Astrocyte of the spinal cord (primary cell): ENCODE measurements at regions not wholly inside any gene's neighbourhood (a gene's known extent, or its start where the extent isn't known, plus 50 kb on each side); places are given as distances from the start of the nearest gene placed in this dataset.

Experiments
- DNase-seq: peaks from one replicate; pipeline ENCODE4 v3.0.0; 2011; ENCODE audit warnings: low read depth, low spot score
- H3K4me3 ChIP-seq: 2 replicates; pipeline ENCODE4 v1.5.1; 2011; ENCODE audit warnings: low read depth, mild to moderate bottlenecking, low read length, moderate library complexity
- in situ Hi-C: cut with HindIII; loops from 2 replicates; pipeline ENCODE4 v1.10.0; 2017; ENCODE audit warnings: low sequenced_read_pairs
- TF ChIP-seq, protein P1 (sequence below): IDR thresholded peaks from 2 replicates; pipeline ENCODE4 v1.5.1; 2012; ENCODE audit warnings: low read depth, mild to moderate bottlenecking, low read length, inconsistent platforms

DNA sequence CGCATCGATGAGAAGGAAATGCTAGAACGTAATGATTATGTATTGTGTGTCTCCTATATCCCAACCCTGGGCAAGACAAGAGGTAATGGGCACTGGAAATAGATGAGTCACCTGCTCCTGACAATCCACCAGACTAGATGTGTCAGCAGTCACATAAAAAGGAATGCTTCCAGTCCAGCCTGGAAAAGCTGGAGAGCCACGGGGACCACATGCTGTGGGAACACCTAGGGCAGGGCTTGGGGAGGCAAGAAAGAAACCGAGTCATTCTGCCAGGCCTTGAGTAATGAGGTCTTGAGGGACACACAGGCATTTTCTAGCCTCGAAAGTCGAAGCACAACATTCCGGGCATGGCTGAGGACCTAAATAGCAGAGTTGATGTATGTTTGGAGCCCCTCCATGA, 716.7 kb upstream of the TMEM132C start:
- in situ Hi-C loops, result no loop called here
- TF ChIP-seq, protein P1, sequence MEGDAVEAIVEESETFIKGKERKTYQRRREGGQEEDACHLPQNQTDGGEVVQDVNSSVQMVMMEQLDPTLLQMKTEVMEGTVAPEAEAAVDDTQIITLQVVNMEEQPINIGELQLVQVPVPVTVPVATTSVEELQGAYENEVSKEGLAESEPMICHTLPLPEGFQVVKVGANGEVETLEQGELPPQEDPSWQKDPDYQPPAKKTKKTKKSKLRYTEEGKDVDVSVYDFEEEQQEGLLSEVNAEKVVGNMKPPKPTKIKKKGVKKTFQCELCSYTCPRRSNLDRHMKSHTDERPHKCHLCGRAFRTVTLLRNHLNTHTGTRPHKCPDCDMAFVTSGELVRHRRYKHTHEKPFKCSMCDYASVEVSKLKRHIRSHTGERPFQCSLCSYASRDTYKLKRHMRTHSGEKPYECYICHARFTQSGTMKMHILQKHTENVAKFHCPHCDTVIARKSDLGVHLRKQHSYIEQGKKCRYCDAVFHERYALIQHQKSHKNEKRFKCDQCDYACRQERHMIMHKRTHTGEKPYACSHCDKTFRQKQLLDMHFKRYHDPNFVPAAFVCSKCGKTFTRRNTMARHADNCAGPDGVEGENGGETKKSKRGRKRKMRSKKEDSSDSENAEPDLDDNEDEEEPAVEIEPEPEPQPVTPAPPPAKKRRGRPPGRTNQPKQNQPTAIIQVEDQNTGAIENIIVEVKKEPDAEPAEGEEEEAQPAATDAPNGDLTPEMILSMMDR, result no peak
- H3K4me3 ChIP-seq, result no peak overlapping the region
- peak; percentile 74 for DNase-seq

DNA sequence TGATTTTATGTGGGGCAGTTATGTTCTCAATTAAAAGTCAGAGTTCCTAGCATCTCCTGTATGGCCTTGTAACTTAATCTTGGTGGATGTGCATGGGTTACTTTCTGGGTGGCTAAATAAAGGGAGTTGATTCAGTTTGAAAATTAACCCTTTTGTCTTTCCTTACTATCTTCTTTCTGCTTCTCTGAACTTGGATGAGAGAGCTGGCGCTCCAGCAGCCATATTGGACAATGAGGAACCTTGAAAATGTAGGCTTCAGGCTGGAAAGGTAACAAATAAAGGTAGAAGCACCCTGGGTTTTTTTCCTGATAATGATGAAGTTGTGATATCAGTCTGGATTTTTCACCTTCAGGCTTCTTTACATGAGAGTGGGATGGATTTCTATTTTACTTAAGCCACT, 714.1 kb upstream of the TMEM132C start:
- H3K4me3 ChIP-seq, result no peak overlapping the region
- no peak for DNase-seq
- TF ChIP-seq, protein P1, result no peak
- in situ Hi-C loops, result no loop called here

DNA sequence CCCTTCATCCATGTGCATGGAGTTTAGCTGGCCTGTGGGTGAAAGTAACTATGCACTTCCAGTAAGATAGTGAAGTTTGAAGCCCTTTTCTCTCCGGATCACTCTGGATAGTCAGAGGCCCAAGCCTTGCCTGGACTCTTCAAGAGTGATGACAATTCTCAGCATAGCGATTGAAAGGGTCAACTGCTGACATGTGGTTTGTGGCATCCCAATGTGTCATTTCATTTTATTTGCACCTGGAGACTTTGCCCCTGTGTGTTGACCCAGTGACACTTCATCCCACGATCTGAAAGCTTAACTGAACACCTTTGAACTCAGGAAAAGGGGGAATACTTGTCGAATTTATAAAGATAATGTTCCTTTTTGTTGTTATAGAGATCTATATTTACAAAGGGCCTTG, 711.9 kb upstream of the TMEM132C start:
- in situ Hi-C loops, result no loop called here
- TF ChIP-seq, protein P1, result no peak
- DNase-seq, result no peak
- no peak overlapping the region for H3K4me3 ChIP-seq

DNA sequence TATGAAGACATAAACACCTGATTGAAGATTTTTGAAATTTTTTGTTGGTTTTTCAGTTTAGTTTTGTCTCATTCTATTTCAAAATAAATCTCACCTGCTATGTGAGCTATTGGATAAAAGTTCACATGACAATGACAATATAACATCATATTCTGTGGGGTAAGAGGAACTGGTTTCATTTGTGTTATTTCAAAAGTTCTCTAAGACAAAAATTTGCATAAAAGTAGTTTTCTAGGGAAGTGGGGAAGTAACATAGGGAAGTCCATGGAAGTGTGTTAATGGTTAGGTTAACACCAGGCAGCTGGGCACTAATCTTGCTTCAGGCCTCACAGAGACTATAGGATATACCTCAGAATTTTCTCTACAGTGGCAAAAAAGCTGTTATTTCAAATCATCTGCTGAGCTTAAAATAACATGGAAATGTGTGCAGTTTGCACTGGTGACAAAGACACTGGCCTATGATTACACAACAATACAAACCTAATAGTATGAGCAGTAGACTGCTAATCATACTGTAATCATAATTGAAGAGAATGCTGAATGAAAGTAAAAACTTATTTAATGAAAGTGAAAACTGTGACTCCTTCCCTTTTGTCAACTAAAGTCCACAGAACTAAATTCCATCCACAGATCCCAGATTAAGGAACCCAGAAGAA, 710.6 kb upstream of the TMEM132C start:
- TF ChIP-seq, protein P1, result no peak
- no peak for DNase-seq
- no peak overlapping the region for H3K4me3 ChIP-seq
- in situ Hi-C loops, result no loop called here

DNA sequence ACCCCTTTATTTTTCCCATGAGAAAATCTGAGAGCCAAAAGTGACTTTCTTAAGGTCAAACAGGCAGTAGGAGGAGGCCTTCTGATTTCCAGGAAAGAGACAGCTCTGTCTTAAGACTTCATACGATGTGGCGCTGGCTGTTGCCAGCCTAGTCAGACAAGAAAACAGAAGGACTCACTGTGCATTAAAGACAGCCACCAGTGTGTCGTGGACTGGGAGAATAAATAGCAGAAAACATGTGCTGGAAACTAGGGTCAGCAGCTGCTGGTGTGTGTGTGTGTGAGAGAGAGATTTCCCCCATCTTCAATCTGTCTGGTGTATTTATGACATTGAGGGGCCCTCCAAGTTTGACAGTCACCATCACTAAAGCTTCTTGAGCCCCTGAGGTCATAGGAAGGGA, 708.6 kb upstream of the TMEM132C start:
- in situ Hi-C loops, result no loop called here
- no peak overlapping the region for H3K4me3 ChIP-seq
- TF ChIP-seq, protein P1, result no peak
- DNase-seq, result peak; percentile 7

DNA sequence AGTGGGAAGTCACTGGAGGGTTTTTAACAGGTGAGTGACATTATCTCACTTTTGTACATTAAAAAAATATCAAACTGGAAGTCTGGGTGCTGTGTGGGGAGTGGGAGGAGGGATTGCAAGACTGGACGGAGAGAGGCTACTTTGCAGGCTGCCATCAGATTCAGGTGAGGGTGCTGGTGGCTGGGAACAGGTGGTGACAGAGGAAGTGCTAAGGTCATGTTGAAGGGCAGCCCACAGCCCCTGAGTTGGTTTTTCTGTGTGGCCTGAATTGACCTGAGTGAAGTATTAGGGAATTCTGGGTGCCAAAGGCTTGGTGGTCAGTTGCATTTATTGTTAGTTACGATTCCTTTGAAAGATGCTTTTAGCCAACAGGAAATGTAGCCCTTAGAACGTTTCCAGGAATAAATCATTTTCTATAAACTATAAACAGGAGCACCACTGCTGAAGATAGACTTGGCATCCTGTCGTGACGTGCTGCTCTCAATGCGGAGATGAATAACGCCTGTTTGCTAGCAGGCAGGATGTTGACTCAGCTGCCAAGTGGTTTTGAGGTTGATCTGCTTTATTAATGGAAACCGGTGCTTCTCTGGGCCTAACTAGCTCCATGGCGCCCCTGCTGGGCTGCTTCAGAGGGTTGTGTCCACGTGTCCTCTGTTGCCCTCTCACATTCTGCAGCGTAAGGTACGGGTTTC, 707.5 kb upstream of the TMEM132C start:
- H3K4me3 ChIP-seq, result no peak overlapping the region
- TF ChIP-seq, protein P1, result peak; percentile 88
- peak; percentile 97 for DNase-seq
- in situ Hi-C loops, result no loop called here
